Cardiac fibroblast (primary cell): ENCODE measurements at regions not wholly inside any gene's neighbourhood (a gene's known extent, or its start where the extent isn't known, plus 50 kb on each side); places are given as distances from the start of the nearest gene placed in this dataset.
"Not testable (repeated sequence)": the region's sequence is repeated elsewhere in the genome, so short reads cannot be mapped to it uniquely, and the experiment has no call there.

ENCODE experiments used
- DNase-seq, 2 donors: peaks; one replicate each; pipeline versions ENCODE4 v3.0.0 to v3.0.0-alpha.2; 2010; ENCODE audit warnings: low read depth in 2 of 2
- H3K4me3 ChIP-seq, 2 donors: replicated peaks in 1 of 2; 1 replicate in 1 of 2; 2 replicates in 1 of 2; pipeline ENCODE4 v1.5.1; 2011; ENCODE audit warnings: low read depth in 2 of 2, low read length in 2 of 2, mild to moderate bottlenecking in 2 of 2, moderate library complexity in 1 of 2
- TF ChIP-seq, protein P1 (sequence below): IDR thresholded peaks from one replicate; pipeline ENCODE4 v1.5.1; 2011; ENCODE audit warnings: low read depth, mild to moderate bottlenecking, low read length, inconsistent platforms

DNA sequence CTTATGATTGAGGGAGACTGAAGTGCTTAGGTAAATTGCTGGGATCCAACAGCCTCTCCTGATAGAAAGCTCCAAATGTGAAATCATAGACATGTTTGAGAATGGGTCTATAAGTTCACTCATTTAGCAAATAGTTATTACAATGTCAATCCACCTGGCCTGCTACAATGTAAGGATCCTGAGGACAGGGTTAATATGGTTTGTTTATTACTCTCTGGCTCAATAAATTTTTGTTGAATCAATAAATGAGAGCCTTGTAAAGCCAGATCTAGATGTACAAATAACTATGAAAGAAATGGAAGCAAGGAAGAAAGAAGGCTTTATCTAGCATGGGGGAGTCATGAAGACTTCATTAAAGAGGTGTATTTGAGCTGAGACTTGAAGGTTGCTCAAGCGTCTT is 165.6 kb upstream of the IGF1 start:
- DNase-seq: no peak
- no peak overlapping the region for H3K4me3 ChIP-seq
- TF ChIP-seq, protein P1, sequence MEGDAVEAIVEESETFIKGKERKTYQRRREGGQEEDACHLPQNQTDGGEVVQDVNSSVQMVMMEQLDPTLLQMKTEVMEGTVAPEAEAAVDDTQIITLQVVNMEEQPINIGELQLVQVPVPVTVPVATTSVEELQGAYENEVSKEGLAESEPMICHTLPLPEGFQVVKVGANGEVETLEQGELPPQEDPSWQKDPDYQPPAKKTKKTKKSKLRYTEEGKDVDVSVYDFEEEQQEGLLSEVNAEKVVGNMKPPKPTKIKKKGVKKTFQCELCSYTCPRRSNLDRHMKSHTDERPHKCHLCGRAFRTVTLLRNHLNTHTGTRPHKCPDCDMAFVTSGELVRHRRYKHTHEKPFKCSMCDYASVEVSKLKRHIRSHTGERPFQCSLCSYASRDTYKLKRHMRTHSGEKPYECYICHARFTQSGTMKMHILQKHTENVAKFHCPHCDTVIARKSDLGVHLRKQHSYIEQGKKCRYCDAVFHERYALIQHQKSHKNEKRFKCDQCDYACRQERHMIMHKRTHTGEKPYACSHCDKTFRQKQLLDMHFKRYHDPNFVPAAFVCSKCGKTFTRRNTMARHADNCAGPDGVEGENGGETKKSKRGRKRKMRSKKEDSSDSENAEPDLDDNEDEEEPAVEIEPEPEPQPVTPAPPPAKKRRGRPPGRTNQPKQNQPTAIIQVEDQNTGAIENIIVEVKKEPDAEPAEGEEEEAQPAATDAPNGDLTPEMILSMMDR: no peak

DNA sequence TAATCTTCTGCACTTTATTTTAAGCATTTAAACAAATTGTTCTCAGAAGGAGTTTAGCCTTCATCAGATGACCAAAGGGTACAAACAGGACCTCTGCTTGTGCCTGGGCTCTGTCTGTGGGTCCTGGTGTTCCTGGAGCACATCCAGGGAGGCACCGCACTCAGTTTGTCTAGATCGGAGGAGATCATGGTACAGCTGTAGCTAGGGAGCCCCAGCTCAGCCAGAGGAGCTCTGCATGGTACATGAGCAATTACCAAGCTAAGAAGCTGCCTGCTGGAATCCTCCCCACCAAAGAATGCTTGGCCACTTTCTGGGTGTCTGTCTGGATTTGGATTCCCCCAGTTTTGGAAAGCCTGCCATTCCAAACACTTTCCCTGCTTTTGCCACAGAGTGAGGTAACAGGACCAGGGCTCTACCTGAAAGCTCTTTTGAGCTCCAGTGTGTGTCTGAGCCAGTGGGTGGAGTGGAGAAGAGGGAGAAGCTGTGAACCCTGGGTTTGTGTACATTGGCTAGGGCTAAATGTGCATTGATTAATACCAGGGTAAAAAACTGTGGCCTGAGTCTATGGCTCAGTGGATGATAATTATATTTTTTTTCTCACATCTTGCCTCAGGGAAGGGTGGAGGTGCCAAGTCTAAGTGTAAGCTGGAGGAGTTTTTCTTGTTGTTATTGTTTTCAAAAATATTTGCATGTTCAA is 163.7 kb upstream of the IGF1 start:
- TF ChIP-seq, protein P1: no peak
- no peak for DNase-seq
- no peak overlapping the region for H3K4me3 ChIP-seq

DNA sequence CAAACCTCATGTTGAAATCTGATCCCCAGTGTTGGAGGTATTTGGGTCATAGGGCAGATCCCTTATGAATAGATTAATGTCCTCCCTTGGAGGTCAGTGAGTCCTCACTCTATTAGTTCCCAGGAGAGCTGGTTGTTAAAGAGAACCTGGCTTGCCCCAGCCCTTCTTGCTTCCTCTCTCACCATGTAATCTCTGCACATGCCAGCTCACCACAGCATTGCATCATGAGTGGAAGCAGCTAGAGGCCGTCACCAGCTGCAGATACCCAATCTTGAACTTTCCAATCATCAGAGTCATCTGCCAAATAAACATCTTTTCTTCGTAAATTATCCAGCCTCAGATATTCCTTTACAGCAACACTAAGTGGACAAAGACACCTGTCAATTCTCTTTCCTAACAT is 161.8 kb upstream of the IGF1 start:
- no peak overlapping the region for H3K4me3 ChIP-seq
- peak; percentile 3 to 11 for DNase-seq
- TF ChIP-seq, protein P1: no peak

DNA sequence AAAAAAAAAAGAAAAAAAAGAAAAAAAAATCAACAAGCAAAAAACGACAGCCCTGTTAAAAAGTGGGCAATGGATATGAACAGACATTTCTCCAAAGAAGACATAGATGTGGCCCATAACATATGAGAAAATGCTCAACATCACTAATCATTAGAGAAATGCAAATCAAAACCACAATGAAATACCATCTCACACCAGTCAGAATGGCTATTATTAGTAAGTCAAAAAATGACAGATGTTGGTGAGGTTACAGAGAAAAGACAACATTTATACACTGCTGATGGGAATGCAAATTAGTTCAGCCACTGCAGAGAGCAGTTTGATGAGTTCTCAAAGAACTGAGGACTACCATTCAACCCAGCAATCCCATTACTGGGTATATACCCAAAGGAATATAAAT is 160.3 kb upstream of the IGF1 start:
- not testable (repeated sequence) for H3K4me3 ChIP-seq, DNase-seq

DNA sequence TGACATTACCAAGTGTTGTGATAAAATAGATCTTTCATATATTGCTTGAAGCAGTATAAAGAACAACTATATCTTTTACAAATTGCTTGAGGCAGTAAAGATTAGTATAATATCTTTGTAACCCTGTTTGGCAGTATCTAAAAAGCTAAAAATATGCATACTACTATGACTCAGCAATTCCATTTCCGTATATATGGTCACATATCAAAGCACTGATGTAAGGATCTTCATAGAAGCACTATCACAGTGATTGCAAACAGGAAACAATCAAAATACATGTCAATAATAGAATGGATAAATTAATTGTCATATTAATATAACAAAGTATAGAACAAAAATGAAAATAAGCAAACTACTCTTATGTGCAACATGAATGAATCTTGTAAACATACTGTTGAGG is 158.4 kb upstream of the IGF1 start:
- H3K4me3 ChIP-seq: no peak overlapping the region
- TF ChIP-seq, protein P1: no peak
- peak; percentile 6 to 35 for DNase-seq

DNA sequence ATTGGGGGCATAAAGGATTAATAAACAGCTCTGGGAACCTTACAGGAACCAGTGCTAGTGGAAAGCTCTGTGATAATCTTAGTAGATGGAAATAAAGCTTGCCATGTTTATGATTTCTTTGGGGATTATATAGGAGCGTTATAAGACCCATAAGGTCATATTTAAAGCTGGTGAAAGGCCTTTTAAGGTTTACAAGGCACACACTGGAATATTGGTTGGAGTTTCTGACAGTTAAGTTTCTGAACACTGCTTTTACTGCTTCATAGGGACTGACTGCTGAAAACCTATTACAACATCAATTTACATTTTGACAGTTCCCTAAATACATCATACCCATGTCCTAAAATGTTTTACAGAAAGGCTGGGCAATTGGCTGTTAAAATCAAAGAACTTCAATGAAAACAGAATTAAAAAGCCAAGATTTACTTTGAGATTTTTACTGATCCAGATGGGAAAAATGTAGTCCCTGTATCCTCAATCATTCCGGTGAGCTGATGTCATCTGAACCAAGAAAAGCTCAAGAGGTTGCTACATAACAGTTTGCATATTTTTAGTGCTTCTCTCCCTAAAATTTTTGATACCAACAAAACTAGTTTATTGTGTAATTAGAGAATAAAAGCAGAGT is 153.7 kb upstream of the IGF1 start:
- no peak overlapping the region for H3K4me3 ChIP-seq
- peak; percentile 6 to 39 for DNase-seq
- TF ChIP-seq, protein P1: no peak

DNA sequence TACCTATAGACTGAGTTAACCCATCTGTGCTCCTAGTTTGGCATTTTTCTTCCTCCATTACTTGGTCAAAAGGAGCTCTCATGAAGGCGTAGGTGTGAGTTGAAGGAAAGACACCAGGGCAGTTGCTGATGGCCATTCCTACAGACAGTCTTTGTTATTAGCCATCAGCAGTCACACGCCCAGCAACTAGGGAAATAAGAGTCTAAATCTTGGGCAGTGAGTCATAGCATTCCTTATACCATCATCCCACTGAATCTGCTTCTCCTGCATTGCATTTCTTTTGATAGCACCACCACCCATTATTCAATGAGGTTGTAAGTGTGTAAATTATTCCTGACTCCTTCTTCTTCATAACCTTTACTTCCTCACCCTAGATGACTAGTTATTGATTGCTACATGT is 150.9 kb upstream of the IGF1 start:
- no peak overlapping the region for H3K4me3 ChIP-seq
- peak; percentile 21 to 48 for DNase-seq
- TF ChIP-seq, protein P1: no peak
